ENCODE measurements at regions not wholly inside any gene's neighbourhood (a gene's known extent, or its start where the extent isn't known, plus 50 kb on each side); places are given as distances from the start of the nearest gene placed in this dataset.

- DNase-seq, result no peak
These were observed 136.6 kb downstream of the PIK3R1 start for GRCh38 chr5:68352166-68352565.

- no peak for DNase-seq
These were observed 138.0 kb downstream of the PIK3R1 start for GRCh38 chr5:68353605-68354004.

- DNase-seq, result no peak
These were observed 138.8 kb downstream of the PIK3R1 start for GRCh38 chr5:68354315-68354714.

- no peak for DNase-seq
These were observed 140.7 kb downstream of the PIK3R1 start for GRCh38 chr5:68356216-68356615.

- DNase-seq, result no peak
These were observed 141.1 kb downstream of the PIK3R1 start for GRCh38 chr5:68356623-68357022.

GRCh38 chr5:68359699-68360098 is 144.1 kb downstream of the PIK3R1 start:
- DNase-seq, result no peak

GRCh38 chr5:68362331-68362730 is 146.8 kb downstream of the PIK3R1 start:
- DNase-seq, result no peak

GRCh38 chr5:68365889-68366288 is 150.3 kb downstream of the PIK3R1 start:
- no peak for DNase-seq

- no peak for DNase-seq
These were observed 151.7 kb downstream of the PIK3R1 start for GRCh38 chr5:68367287-68367686.

GRCh38 chr5:68367717-68368116 is 152.2 kb downstream of the PIK3R1 start:
- no peak for DNase-seq

- no peak for DNase-seq
These were observed 152.9 kb downstream of the PIK3R1 start for GRCh38 chr5:68368311-68369022.

- peak; percentile 11 for DNase-seq
These were observed 153.4 kb downstream of the PIK3R1 start for GRCh38 chr5:68369023-68369359.

- DNase-seq, result no peak
These were observed 154.0 kb downstream of the PIK3R1 start for GRCh38 chr5:68369457-68370125.

- no peak for DNase-seq
These were observed 154.6 kb downstream of the PIK3R1 start for GRCh38 chr5:68370196-68370595.

- DNase-seq, result no peak
These were observed 156.1 kb downstream of the PIK3R1 start for GRCh38 chr5:68371607-68372006.

- DNase-seq, result no peak
These were observed 156.6 kb downstream of the PIK3R1 start for GRCh38 chr5:68372161-68372560.

GRCh38 chr5:68373050-68373449 is 157.5 kb downstream of the PIK3R1 start:
- DNase-seq, result no peak

- no peak for DNase-seq
These were observed 159.4 kb downstream of the PIK3R1 start for GRCh38 chr5:68374796-68375518.

GRCh38 chr5:68375540-68375939 is 160.0 kb downstream of the PIK3R1 start:
- DNase-seq, result no peak

GRCh38 chr5:68376935-68377334 is 161.4 kb downstream of the PIK3R1 start:
- no peak for DNase-seq

- DNase-seq, result no peak
These were observed 162.2 kb downstream of the PIK3R1 start for GRCh38 chr5:68377733-68378132.

- DNase-seq, result no peak
These were observed 162.8 kb downstream of the PIK3R1 start for GRCh38 chr5:68378204-68378820.

GRCh38 chr5:68379275-68380036 is 163.9 kb downstream of the PIK3R1 start:
- DNase-seq, result no peak

All from NCI-H2081 treated with DMSO at 0.1 percent for 48 hours (cell line).